A673 (cell line): ENCODE measurements at regions not wholly inside any gene's neighbourhood (a gene's known extent, or its start where the extent isn't known, plus 50 kb on each side); places are given as distances from the start of the nearest gene placed in this dataset.

Experiments used
- BruUV-seq: library from RNA; stranded (reverse); fragments of 400-500 nt; replicated peaks from 2 replicates; lab custom pipeline; 2021; lab: Mats Ljungman, UMichigan
- CTCF ChIA-PET: fragments of 300-600 bp; sonication (Branson Sonifier 250); formaldehyde crosslinking; loops from one replicate; lab custom pipeline; 2022; ENCODE audit warnings: antibody characterized with exemption; lab: Charles Lee
- POLR2A ChIA-PET: fragments of 300-600 bp; sonication (Branson Sonifier 250); formaldehyde crosslinking; loops from one replicate; lab custom pipeline; 2022; ENCODE audit warnings: antibody characterized with exemption; ENCODE audit not compliant: low non-redundant PET; lab: Charles Lee
- DNase-seq: peaks from one replicate; pipeline ENCODE4 v3.0.0-alpha.2; 2015; ENCODE audit warnings: low spot score
- H3K27ac ChIP-seq: fragments of 200-600 bp; sonication (generic); 2 replicates; pipeline ENCODE4 v1.5.1; 2016; ENCODE audit warnings: mixed run types, low read depth, mild to moderate bottlenecking, mixed read lengths, antibody characterized with exemption, low read length; ENCODE audit not compliant: poor library complexity, severe bottlenecking
- H3K27me3 ChIP-seq: fragments of 200-600 bp; sonication (generic); replicated peaks from 2 replicates; pipeline ENCODE4 v1.6.1; 2017; ENCODE audit warnings: mixed run types, low read depth, mild to moderate bottlenecking, mixed read lengths, antibody characterized with exemption, low read length; ENCODE audit not compliant: insufficient read depth, poor library complexity
- H3K36me3 ChIP-seq: fragments of 200-600 bp; sonication (generic); 2 replicates; pipeline ENCODE4 v1.6.1; 2016; ENCODE audit warnings: mixed run types, mild to moderate bottlenecking, mixed read lengths, antibody characterized with exemption, low read length; ENCODE audit not compliant: insufficient read depth, poor library complexity, severe bottlenecking
- H3K4me1 ChIP-seq: fragments of 200-600 bp; sonication (generic); 2 replicates; pipeline ENCODE4 v1.6.1; 2017; ENCODE audit warnings: mixed run types, mild to moderate bottlenecking, mixed read lengths, antibody characterized with exemption, low read length; ENCODE audit not compliant: insufficient read depth, poor library complexity, severe bottlenecking
- H3K4me3 ChIP-seq: fragments of 200-600 bp; sonication (generic); 2 replicates; pipeline ENCODE4 v1.5.1; 2016; ENCODE audit warnings: low read depth, mixed run types, mild to moderate bottlenecking, mixed read lengths, low read length; ENCODE audit not compliant: poor library complexity, severe bottlenecking
- H3K9me3 ChIP-seq: fragments of 200-600 bp; sonication (generic); 2 replicates; pipeline ENCODE4 v1.6.1; 2016; ENCODE audit warnings: mixed run types, low read depth, mild to moderate bottlenecking, mixed read lengths, antibody characterized with exemption, low read length; ENCODE audit not compliant: poor library complexity, severe bottlenecking
- EZH2 ChIP-seq: fragments of 200-600 bp; sonication (generic); IDR thresholded peaks from 2 replicates; pipeline ENCODE4 v1.6.1; 2017; ENCODE audit warnings: borderline replicate concordance, low read depth, mild to moderate bottlenecking, mixed read lengths, antibody characterized with exemption, low read length; ENCODE audit not compliant: poor library complexity, severe bottlenecking
- intact Hi-C: fragments of 100-400 bp; cut with micrococcal nuclease; formaldehyde crosslinking; loops from one replicate; pipeline ENCODE4 v1.10.0; 2022; ENCODE audit not compliant: unreplicated experiment
- TF ChIP-seq, protein P1 (sequence below): fragments of 300-800, 200-600 bp; sonication (generic); conservative IDR thresholded peaks from 2 replicates; pipeline ENCODE4 v1.5.1; 2017; ENCODE audit warnings: low read depth, mild to moderate bottlenecking, antibody characterized with exemption, low read length, moderate library complexity, mixed read lengths

DNA sequence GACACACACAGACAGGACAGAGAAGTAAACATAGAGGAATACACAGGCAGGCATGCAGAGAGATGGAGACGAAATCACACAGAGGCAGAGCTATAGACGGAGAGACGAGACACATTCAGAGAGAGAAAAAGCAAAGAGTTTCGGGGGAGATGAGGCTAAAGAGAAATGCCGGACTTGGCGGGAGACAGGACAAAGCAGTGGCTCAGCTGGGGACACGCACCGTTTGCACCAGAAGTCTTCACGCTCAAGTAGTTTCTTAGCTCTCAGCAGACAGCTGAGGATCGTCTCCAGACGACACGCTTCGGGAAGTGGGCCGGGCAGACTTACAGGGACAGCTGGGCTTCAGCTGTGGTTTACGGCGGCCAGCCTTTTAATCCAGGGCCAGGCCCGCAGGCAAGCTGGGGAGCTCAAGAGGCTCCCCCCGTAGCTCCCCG, 56.2 kb upstream of the DLG1 start:
- Histone ChIP-seq H3K36me3 (no peaks in the 10 kb centered on the region), H3K4me1 (no peaks in the 10 kb centered on the region), H3K9me3 (peaks cover 4% of the 10 kb centered on the region), H3K4me3 (no peak overlapping the region), H3K27me3 (no peaks in the 10 kb centered on the region), H3K27ac (no peak overlapping the region)
- CTCF ChIA-PET = no interaction called here
- TF ChIP-seq, protein P1, sequence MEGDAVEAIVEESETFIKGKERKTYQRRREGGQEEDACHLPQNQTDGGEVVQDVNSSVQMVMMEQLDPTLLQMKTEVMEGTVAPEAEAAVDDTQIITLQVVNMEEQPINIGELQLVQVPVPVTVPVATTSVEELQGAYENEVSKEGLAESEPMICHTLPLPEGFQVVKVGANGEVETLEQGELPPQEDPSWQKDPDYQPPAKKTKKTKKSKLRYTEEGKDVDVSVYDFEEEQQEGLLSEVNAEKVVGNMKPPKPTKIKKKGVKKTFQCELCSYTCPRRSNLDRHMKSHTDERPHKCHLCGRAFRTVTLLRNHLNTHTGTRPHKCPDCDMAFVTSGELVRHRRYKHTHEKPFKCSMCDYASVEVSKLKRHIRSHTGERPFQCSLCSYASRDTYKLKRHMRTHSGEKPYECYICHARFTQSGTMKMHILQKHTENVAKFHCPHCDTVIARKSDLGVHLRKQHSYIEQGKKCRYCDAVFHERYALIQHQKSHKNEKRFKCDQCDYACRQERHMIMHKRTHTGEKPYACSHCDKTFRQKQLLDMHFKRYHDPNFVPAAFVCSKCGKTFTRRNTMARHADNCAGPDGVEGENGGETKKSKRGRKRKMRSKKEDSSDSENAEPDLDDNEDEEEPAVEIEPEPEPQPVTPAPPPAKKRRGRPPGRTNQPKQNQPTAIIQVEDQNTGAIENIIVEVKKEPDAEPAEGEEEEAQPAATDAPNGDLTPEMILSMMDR = no peak
- no peak for TF ChIP-seq EZH2
- intact Hi-C loops = no loop called here
- BruUV-seq = no TSS peak
- POLR2A ChIA-PET = no interaction called here
- DNase-seq = peak; percentile 40

- no peaks in the 10 kb centered on the region for H3K9me3 ChIP-seq
- intact Hi-C loops = no loop called here
- TF ChIP-seq, protein P1 = no peak
- no peak for TF ChIP-seq EZH2
- POLR2A ChIA-PET = no interaction called here
- CTCF ChIA-PET = no interaction called here
- BruUV-seq = no TSS peak
- H3K27ac ChIP-seq = peak overlapping the region; percentile 19
- DNase-seq = no peak
- no peak overlapping the region for H3K4me3 ChIP-seq
- no peaks in the 10 kb centered on the region for H3K27me3 ChIP-seq
- H3K36me3 ChIP-seq = no peaks in the 10 kb centered on the region
- no peaks in the 10 kb centered on the region for H3K4me1 ChIP-seq
Measured at GRCh38 chr3:197353867-197354567, 55.6 kb upstream of the DLG1 start.

DNA sequence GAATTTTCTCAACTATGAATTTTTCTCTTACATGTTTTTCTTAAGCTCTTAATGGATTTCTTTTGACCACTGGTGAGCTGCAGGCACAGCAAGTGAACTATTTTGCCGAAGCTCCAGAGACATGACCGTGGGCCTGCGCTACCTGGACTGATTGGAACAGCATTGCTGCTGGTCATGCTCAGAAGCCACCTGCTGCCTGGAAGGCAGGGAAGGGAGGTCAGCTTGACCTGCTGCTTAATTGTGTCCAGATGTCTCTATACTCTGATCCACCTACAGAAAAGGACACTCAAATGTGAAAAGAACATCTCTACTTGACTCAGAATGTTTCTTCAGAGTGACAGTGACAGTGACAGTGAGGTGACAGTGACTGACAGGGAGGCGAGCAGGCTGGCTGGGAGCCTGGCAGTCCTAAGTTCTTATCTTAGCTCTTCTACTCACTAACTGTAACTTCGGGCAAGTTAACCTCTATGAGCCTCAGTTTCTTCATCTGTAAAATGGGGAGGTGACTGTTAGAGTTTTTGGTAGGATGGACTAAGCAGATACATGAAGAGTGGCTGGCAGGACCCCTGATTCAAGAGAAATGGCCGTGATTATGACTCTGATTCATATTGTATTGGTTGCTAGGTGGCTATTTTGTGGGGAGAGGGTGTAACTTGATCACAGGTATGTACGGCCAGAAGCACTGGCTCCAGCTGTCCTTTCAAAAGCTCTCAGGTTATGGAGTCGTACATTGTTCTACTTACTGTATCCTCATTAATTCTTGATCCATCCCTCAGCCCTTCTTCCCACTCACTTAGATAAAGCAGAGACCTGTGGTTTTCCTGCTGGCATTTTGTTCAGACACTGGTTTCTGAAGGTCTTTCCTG, 54.8 kb upstream of the DLG1 start:
- intact Hi-C loops = no loop called here
- TF ChIP-seq, protein P1 = no peak
- no peak for TF ChIP-seq EZH2
- no peak for DNase-seq
- H3K4me3 ChIP-seq = no peak overlapping the region
- H3K36me3 ChIP-seq = no peaks in the 10 kb centered on the region
- ChIA-PET POLR2A (no interaction called here), CTCF (no interaction called here)
- H3K27me3 ChIP-seq = no peaks in the 10 kb centered on the region
- no TSS peak for BruUV-seq
- H3K4me1 ChIP-seq = no peaks in the 10 kb centered on the region
- no peak overlapping the region for H3K27ac ChIP-seq
- H3K9me3 ChIP-seq = no peaks in the 10 kb centered on the region
